Liver (tissue), 8 donors: ENCODE measurements at regions not wholly inside any gene's neighbourhood (a gene's known extent, or its start where the extent isn't known, plus 50 kb on each side); places are given as distances from the start of the nearest gene placed in this dataset.

Source experiments
- DNase-seq: peaks from one replicate; pipeline ENCODE4 v3.0.0-alpha.2; 2017; ENCODE audit warnings: low spot score
- H3K27ac ChIP-seq, 2 donors: one replicate each; pipeline ENCODE4 v1.7.0; 2013; ENCODE audit warnings: inconsistent platforms in 2 of 2, low read length in 2 of 2, control low read depth in 1 of 2, low read depth in 1 of 2, mild to moderate bottlenecking in 1 of 2
- H3K27me3 ChIP-seq, 4 donors: one replicate each; pipeline versions ENCODE4 v1.6.1 to v1.7.0; 2013; ENCODE audit warnings: low read length in 3 of 4, inconsistent platforms in 1 of 4, mild to moderate bottlenecking in 1 of 4, moderate library complexity in 1 of 4; ENCODE audit not compliant: control insufficient read depth in 4 of 4, insufficient read depth in 4 of 4
- H3K36me3 ChIP-seq, 4 donors: one replicate each; pipeline versions ENCODE4 v1.6.1 to v1.7.0; 2013; ENCODE audit warnings: low read length in 3 of 4, mild to moderate bottlenecking in 3 of 4, low read depth in 1 of 4, moderate library complexity in 1 of 4; ENCODE audit not compliant: control insufficient read depth in 4 of 4, insufficient read depth in 3 of 4
- H3K4me1 ChIP-seq, 4 donors: one replicate each; pipeline versions ENCODE4 v1.6.1 to v1.7.0; 2013; ENCODE audit warnings: low read length in 3 of 4, mild to moderate bottlenecking in 3 of 4, moderate library complexity in 1 of 4; ENCODE audit not compliant: control insufficient read depth in 4 of 4, insufficient read depth in 4 of 4
- H3K4me3 ChIP-seq, 3 donors: one replicate each; pipeline versions ENCODE4 v1.6.1 to v1.7.0; 2013; ENCODE audit warnings: low read length in 3 of 3, control low read depth in 1 of 3, low read depth in 1 of 3, mild to moderate bottlenecking in 1 of 3
- H3K9ac ChIP-seq, 2 donors: one replicate each; pipeline ENCODE4 v1.7.0; 2013; ENCODE audit warnings: low read length in 2 of 2, mild to moderate bottlenecking in 2 of 2, moderate library complexity in 2 of 2, control low read depth in 1 of 2, low read depth in 1 of 2
- H3K9me3 ChIP-seq, 4 donors: one replicate each; pipeline versions ENCODE4 v1.6.1 to v1.7.0; 2013; ENCODE audit warnings: low read length in 3 of 4; ENCODE audit not compliant: control insufficient read depth in 4 of 4
- EGR1 ChIP-seq, 2 donors: IDR thresholded peaks; 2 replicates each; pipeline ENCODE4 v1.6.1; 2016 to 2018; ENCODE audit warnings: antibody characterized with exemption in 2 of 2, low read depth in 2 of 2
- FOXA1 ChIP-seq: IDR thresholded peaks from 2 replicates; pipeline ENCODE4 v1.6.1; 2016; ENCODE audit warnings: antibody characterized with exemption
- FOXA2 ChIP-seq: IDR thresholded peaks from 2 replicates; pipeline ENCODE4 v1.6.1; 2016; ENCODE audit warnings: antibody characterized with exemption
- GABPA ChIP-seq, 2 donors: IDR thresholded peaks in 1 of 2; conservative IDR thresholded peaks in 1 of 2; 2 replicates each; pipeline ENCODE4 v1.6.1; 2016; ENCODE audit warnings: antibody characterized with exemption in 2 of 2, mild to moderate bottlenecking in 1 of 2, moderate library complexity in 1 of 2
- HNF4G ChIP-seq: IDR thresholded peaks from 2 replicates; pipeline ENCODE4 v1.6.1; 2016; ENCODE audit warnings: antibody characterized with exemption
- JUND ChIP-seq, 2 donors: IDR thresholded peaks; 2 replicates each; pipeline ENCODE4 v1.6.1; 2016; ENCODE audit warnings: antibody characterized with exemption in 2 of 2
- NR2F2 ChIP-seq: IDR thresholded peaks from 2 replicates; pipeline ENCODE4 v1.6.1; 2016; ENCODE audit warnings: antibody characterized with exemption
- RAD21 ChIP-seq, 2 donors: IDR thresholded peaks; 2 replicates each; pipeline ENCODE4 v1.6.1; 2016; ENCODE audit warnings: antibody characterized with exemption in 2 of 2, mild to moderate bottlenecking in 2 of 2
- RXRA ChIP-seq, 2 donors: IDR thresholded peaks; 2 replicates each; pipeline ENCODE4 v1.6.1; 2017 to 2018; ENCODE audit warnings: antibody characterized with exemption in 2 of 2, mild to moderate bottlenecking in 1 of 2
- SP1 ChIP-seq: IDR thresholded peaks from 2 replicates; pipeline ENCODE4 v1.6.1; 2018; ENCODE audit warnings: antibody characterized with exemption, mild to moderate bottlenecking
- TAF1 ChIP-seq: conservative IDR thresholded peaks from 2 replicates; pipeline ENCODE4 v1.6.1; 2016; ENCODE audit warnings: antibody characterized with exemption, mild to moderate bottlenecking
- YY1 ChIP-seq: IDR thresholded peaks from 2 replicates; pipeline ENCODE4 v1.6.1; 2016; ENCODE audit warnings: antibody characterized with exemption, mild to moderate bottlenecking
- WGBS: extraction: QIAGEN DNeasy Blood & Tissue Kit; methylation state at CpG from one replicate; pipeline ENCODE4 v1.1.7; 2013; 5-methylcytosine and 5-hydroxymethylcytosine counted together
- TF ChIP-seq, protein P1 (sequence below): IDR thresholded peaks from 2 replicates; pipeline ENCODE4 v1.6.1; 2016; ENCODE audit warnings: antibody characterized with exemption
- TF ChIP-seq, protein P2 (sequence below): IDR thresholded peaks from 2 replicates; pipeline ENCODE4 v1.6.1; 2016; ENCODE audit warnings: antibody characterized with exemption
- TF ChIP-seq, protein P3 (sequence below): fragments of 150-350 bp; IDR thresholded peaks from 2 replicates; pipeline ENCODE4 v1.5.1; 2017; ENCODE audit warnings: improper control_type of control experiment, low read depth, low read length; ENCODE audit not compliant: missing input control
- TF ChIP-seq, protein P4 (sequence below): IDR thresholded peaks from 2 replicates; pipeline ENCODE4 v1.6.1; 2016; ENCODE audit warnings: antibody characterized with exemption
- TF ChIP-seq, protein P5 (sequence below): IDR thresholded peaks from 2 replicates; pipeline ENCODE4 v1.6.1; 2016; ENCODE audit warnings: antibody characterized with exemption, mild to moderate bottlenecking
- donor health status: healthy.
- donor health status: healthy.
- donor health status: healthy.
- donor health status: healthy.
- donor health status: healthy.

DNA sequence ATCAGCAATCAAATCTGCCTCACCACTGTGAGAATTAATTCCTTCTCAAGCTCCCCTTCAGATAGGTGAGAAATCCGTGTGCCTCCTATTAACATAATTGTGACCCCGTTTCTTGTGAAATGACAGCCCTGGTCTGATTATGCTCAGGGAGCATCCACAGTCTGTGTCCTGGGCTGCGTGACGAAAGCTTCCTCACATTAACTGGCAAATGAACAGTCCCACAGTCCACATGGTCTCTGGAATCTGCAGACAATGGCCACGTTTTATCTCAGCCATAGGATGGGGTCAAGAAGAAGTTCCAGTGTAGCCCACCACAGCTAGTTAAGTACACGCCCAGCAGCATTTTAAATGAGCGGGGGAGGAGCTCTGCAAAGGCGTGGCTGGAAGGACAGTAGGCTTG, 229.2 kb downstream of the RPS24 start (continued):
- TF ChIP-seq, protein P1, sequence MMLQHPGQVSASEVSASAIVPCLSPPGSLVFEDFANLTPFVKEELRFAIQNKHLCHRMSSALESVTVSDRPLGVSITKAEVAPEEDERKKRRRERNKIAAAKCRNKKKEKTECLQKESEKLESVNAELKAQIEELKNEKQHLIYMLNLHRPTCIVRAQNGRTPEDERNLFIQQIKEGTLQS = no peak
- TF ChIP-seq FOXA2 (no peak), TAF1 (no peak)

DNA sequence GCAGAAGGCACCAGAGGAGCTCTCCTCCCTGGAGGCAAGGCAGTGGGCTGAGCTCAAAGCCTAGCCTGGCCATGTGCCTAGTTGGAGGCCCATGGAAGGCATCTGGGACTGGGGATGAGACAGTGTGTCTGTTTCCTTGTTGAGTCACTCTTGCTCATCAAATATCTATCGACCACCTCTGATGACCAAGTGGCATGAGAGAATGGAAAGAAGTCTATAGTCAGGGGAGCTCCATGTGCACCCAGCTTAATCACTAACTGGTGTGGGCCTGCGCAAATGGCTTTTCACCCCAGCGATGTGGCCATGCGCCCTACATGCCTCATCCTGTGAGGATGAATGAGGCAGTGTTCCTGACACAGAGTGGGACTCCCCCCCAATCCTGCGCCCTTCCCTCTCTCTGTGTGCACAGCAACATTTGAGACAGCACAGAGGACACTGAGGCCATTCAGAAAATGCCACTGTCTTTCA, 229.9 kb downstream of the RPS24 start:
- Histone ChIP-seq H3K27ac (no peak overlapping the region), H3K4me3 (no peak overlapping the region), H3K9me3 (no peaks in the 10 kb centered on the region), H3K4me1 (no peaks in the 10 kb centered on the region), H3K27me3 (no peaks in the 10 kb centered on the region), H3K36me3 (no peaks in the 10 kb centered on the region), H3K9ac (no peak overlapping the region)
- whole genome bisulfite sequencing = 96% methylated on average over 5 of the region's 5 CpGs
- no peak for DNase-seq
- TF ChIP-seq YY1 (no peak), SP1 (no peak), RXRA (IDR thresholded peaks at IDR 0.05) (no peak), TAF1 (no peak), NR2F2 (no peak), RAD21 (IDR thresholded peaks at IDR 0.05) (no peak), FOXA1 (no peak), HNF4G (no peak), GABPA (IDR thresholded peaks at IDR 0.05 in 1 of 2, conservative IDR thresholded peaks at IDR 0.05 in 1 of 2) (no peak), EGR1 (IDR thresholded peaks at IDR 0.05; ENCODE audit: low read depth in 2 of 2) (no peak)
- TF ChIP-seq, protein P2, sequence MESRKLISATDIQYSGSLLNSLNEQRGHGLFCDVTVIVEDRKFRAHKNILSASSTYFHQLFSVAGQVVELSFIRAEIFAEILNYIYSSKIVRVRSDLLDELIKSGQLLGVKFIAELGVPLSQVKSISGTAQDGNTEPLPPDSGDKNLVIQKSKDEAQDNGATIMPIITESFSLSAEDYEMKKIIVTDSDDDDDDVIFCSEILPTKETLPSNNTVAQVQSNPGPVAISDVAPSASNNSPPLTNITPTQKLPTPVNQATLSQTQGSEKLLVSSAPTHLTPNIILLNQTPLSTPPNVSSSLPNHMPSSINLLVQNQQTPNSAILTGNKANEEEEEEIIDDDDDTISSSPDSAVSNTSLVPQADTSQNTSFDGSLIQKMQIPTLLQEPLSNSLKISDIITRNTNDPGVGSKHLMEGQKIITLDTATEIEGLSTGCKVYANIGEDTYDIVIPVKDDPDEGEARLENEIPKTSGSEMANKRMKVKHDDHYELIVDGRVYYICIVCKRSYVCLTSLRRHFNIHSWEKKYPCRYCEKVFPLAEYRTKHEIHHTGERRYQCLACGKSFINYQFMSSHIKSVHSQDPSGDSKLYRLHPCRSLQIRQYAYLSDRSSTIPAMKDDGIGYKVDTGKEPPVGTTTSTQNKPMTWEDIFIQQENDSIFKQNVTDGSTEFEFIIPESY = no peak
- TF ChIP-seq, protein P3, sequence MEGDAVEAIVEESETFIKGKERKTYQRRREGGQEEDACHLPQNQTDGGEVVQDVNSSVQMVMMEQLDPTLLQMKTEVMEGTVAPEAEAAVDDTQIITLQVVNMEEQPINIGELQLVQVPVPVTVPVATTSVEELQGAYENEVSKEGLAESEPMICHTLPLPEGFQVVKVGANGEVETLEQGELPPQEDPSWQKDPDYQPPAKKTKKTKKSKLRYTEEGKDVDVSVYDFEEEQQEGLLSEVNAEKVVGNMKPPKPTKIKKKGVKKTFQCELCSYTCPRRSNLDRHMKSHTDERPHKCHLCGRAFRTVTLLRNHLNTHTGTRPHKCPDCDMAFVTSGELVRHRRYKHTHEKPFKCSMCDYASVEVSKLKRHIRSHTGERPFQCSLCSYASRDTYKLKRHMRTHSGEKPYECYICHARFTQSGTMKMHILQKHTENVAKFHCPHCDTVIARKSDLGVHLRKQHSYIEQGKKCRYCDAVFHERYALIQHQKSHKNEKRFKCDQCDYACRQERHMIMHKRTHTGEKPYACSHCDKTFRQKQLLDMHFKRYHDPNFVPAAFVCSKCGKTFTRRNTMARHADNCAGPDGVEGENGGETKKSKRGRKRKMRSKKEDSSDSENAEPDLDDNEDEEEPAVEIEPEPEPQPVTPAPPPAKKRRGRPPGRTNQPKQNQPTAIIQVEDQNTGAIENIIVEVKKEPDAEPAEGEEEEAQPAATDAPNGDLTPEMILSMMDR = no peak
- TF ChIP-seq, protein P4, sequence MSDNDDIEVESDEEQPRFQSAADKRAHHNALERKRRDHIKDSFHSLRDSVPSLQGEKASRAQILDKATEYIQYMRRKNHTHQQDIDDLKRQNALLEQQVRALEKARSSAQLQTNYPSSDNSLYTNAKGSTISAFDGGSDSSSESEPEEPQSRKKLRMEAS = no peak
- TF ChIP-seq, protein P1 = no peak

DNA sequence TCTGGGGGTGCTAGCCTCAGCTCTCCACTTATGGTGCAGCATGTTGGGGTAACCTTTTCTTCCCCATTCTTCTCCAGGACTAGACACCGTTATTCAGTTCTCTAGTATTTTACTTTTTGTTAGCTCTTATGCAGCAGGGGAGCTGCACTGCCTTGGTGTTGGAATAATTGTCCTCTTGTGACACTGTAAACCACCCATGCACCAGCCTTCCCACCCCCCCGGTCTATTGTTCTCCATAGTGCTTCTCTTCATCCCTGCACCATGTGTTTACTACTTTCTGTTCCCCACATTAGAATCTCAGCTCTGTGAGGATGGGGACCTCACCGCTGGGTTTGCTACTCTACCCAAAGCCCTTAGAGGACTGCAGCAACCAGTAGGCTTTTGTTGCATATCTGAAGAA, 230.7 kb downstream of the RPS24 start:
- H3K27ac ChIP-seq = no peak overlapping the region
- WGBS = 93% methylated on average over 3 of the region's 3 CpGs
- no peak overlapping the region for H3K4me3 ChIP-seq
- no peak for TF ChIP-seq JUND (IDR thresholded peaks at IDR 0.05)
- TF ChIP-seq, protein P4 = no peak
- no peak for TF ChIP-seq RAD21 (IDR thresholded peaks at IDR 0.05)
- TF ChIP-seq FOXA1 = no peak
- no peak for TF ChIP-seq FOXA2
- no peak for TF ChIP-seq TAF1
- TF ChIP-seq YY1 = no peak
- TF ChIP-seq, protein P2 = no peak
- TF ChIP-seq, protein P3 = no peak
- TF ChIP-seq, protein P5, sequence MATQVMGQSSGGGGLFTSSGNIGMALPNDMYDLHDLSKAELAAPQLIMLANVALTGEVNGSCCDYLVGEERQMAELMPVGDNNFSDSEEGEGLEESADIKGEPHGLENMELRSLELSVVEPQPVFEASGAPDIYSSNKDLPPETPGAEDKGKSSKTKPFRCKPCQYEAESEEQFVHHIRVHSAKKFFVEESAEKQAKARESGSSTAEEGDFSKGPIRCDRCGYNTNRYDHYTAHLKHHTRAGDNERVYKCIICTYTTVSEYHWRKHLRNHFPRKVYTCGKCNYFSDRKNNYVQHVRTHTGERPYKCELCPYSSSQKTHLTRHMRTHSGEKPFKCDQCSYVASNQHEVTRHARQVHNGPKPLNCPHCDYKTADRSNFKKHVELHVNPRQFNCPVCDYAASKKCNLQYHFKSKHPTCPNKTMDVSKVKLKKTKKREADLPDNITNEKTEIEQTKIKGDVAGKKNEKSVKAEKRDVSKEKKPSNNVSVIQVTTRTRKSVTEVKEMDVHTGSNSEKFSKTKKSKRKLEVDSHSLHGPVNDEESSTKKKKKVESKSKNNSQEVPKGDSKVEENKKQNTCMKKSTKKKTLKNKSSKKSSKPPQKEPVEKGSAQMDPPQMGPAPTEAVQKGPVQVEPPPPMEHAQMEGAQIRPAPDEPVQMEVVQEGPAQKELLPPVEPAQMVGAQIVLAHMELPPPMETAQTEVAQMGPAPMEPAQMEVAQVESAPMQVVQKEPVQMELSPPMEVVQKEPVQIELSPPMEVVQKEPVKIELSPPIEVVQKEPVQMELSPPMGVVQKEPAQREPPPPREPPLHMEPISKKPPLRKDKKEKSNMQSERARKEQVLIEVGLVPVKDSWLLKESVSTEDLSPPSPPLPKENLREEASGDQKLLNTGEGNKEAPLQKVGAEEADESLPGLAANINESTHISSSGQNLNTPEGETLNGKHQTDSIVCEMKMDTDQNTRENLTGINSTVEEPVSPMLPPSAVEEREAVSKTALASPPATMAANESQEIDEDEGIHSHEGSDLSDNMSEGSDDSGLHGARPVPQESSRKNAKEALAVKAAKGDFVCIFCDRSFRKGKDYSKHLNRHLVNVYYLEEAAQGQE = no peak
- TF ChIP-seq GABPA (IDR thresholded peaks at IDR 0.05 in 1 of 2, conservative IDR thresholded peaks at IDR 0.05 in 1 of 2) = no peak
- H3K36me3 ChIP-seq = no peaks in the 10 kb centered on the region
- no peak overlapping the region for H3K9ac ChIP-seq
- H3K9me3 ChIP-seq = no peaks in the 10 kb centered on the region
- no peaks in the 10 kb centered on the region for H3K27me3 ChIP-seq
- no peak for DNase-seq
- no peaks in the 10 kb centered on the region for H3K4me1 ChIP-seq
